ENCODE measurements at regions not wholly inside any gene's neighbourhood (a gene's known extent, or its start where the extent isn't known, plus 50 kb on each side); places are given as distances from the start of the nearest gene placed in this dataset.

DNA sequence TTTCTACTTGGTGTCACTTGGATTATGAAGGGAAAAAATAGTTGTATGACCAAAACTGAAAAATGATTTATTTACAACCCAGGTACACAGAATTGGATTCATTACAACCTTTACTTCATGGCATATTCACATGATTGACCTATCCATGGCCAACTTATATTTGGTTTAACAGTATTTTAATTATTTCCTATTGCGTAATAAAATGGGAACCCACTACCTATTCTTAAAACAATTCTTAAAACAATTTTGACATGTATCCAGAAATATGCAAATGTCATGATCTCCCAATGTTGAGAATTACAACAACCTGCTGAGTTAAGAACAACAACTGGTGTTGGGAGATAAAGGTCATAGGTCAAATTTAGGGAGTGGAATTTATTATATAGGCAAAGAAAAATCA, 54.8 kb upstream of the DDX53 start:
- intact Hi-C loops (cut with DNase I; ENCODE audit: low total_unique reads): no loop called here
- Histone ChIP-seq H3K36me3 (no peaks in the 10 kb centered on the region), H3K4me1 (no peaks in the 10 kb centered on the region), H3K27me3 (no peaks in the 10 kb centered on the region), H3K27ac (no peak overlapping the region), H3K4me3 (no peak overlapping the region), H3K9me3 (no peaks in the 10 kb centered on the region)
- no peak for TF ChIP-seq POLR2AphosphoS5 (IDR thresholded peaks at IDR 0.05)
- TF ChIP-seq, protein P1, sequence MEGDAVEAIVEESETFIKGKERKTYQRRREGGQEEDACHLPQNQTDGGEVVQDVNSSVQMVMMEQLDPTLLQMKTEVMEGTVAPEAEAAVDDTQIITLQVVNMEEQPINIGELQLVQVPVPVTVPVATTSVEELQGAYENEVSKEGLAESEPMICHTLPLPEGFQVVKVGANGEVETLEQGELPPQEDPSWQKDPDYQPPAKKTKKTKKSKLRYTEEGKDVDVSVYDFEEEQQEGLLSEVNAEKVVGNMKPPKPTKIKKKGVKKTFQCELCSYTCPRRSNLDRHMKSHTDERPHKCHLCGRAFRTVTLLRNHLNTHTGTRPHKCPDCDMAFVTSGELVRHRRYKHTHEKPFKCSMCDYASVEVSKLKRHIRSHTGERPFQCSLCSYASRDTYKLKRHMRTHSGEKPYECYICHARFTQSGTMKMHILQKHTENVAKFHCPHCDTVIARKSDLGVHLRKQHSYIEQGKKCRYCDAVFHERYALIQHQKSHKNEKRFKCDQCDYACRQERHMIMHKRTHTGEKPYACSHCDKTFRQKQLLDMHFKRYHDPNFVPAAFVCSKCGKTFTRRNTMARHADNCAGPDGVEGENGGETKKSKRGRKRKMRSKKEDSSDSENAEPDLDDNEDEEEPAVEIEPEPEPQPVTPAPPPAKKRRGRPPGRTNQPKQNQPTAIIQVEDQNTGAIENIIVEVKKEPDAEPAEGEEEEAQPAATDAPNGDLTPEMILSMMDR (IDR thresholded peaks at IDR 0.05): no peak
- TF ChIP-seq POLR2A (IDR thresholded peaks at IDR 0.05): no peak
- no peak for DNase-seq (ENCODE audit: low spot score in 2 of 2)
